Suprapubic skin (tissue), 3 donors: ENCODE measurements at regions not wholly inside any gene's neighbourhood (a gene's known extent, or its start where the extent isn't known, plus 50 kb on each side); places are given as distances from the start of the nearest gene placed in this dataset.

ENCODE experiments used
- CTCF ChIP-seq, 2 donors: fragments of 200-600 bp in 1 of 2; fragments of 450-650 bp in 1 of 2; sonication (generic) in 1 of 2; IDR thresholded peaks; one replicate each; pipeline ENCODE4 v1.5.1; 2016 to 2019; ENCODE audit warnings: antibody characterized with exemption in 2 of 2, mild to moderate bottlenecking in 1 of 2, moderate library complexity in 1 of 2
- EP300 ChIP-seq: sonication (generic); formaldehyde crosslinking; IDR thresholded peaks from one replicate; pipeline ENCODE4 v1.6.1; 2017; ENCODE audit warnings: antibody characterized with exemption
- POLR2A ChIP-seq, 2 donors: fragments of 450-650 bp; IDR thresholded peaks; one replicate each; pipeline ENCODE4 v1.6.1; 2017; ENCODE audit warnings: antibody characterized with exemption in 2 of 2, mild to moderate bottlenecking in 2 of 2, moderate library complexity in 2 of 2

GRCh38 chr17:31631766-31632165 is 227.3 kb downstream of the COPRS start:
- TF ChIP-seq POLR2A (IDR thresholded peaks at IDR 0.05) = no peak
- TF ChIP-seq CTCF (IDR thresholded peaks at IDR 0.05) = no peak
- no peak for TF ChIP-seq EP300
